ENCODE measurements at regions not wholly inside any gene's neighbourhood (a gene's known extent, or its start where the extent isn't known, plus 50 kb on each side); places are given as distances from the start of the nearest gene placed in this dataset.

GRCh38 chr9:96100385-96101300, 201.3 kb downstream of the HSD17B3 start:
- Histone ChIP-seq H3K4me2 (ENCODE audit: insufficient read depth in 1 of 2, low read depth in 2 of 2, low read length in 2 of 2) (no peak overlapping the region), H2AFZ (ENCODE audit: low read length) (0 out of 2 replicates have a peak overlapping the region, but pooled peaks have one; percentile 23), H3K23ac (ENCODE audit: insufficient read length) (no peak overlapping the region), H2BK20ac (ENCODE audit: low read length) (no peak overlapping the region), H2BK5ac (ENCODE audit: low read depth, low read length) (no peak overlapping the region), H3K23me2 (ENCODE audit: low read depth, low read length) (no peaks in the 10 kb centered on the region), H3K79me1 (ENCODE audit: low read depth, low read length) (no peaks in the 10 kb centered on the region), H2BK120ac (replicated peaks; ENCODE audit: low read depth, low read length) (no peak overlapping the region), H4K91ac (replicated peaks; ENCODE audit: insufficient read length, low read length) (no peak overlapping the region), H4K5ac (ENCODE audit: insufficient read length, low read depth, low read length) (no peak overlapping the region), H3K4me1 (replicated peaks in 1 of 4; ENCODE audit: control insufficient read depth in 3 of 4, insufficient read depth in 4 of 4, low read length in 3 of 4) (peaks cover 0 to 5% (median 3%) of the 10 kb centered on the region in 4 experiments; a peak in 4 of 7 replicates), H2AK5ac (ENCODE audit: low read depth, low read length) (no peak overlapping the region), H4K8ac (ENCODE audit: extremely low read depth, insufficient read depth, low read length) (no peak overlapping the region), H3K27ac (ENCODE audit: low read depth, low read length) (no peak overlapping the region), H3K4me3 (ENCODE audit: extremely low read depth in 1 of 4, insufficient read depth in 2 of 4, low read depth in 3 of 4, low read length in 4 of 4) (no peak overlapping the region), H3K56ac (replicated peaks; ENCODE audit: insufficient read length, low read depth, low read length) (no peak overlapping the region), H3K9me3 (ENCODE audit: insufficient read depth in 2 of 2, low read depth in 1 of 2, low read length in 1 of 2) (no peaks in the 10 kb centered on the region), H2BK12ac (ENCODE audit: low read depth, low read length) (no peak overlapping the region), H2BK15ac (ENCODE audit: low read length) (no peak overlapping the region), H3K36me3 (ENCODE audit: control insufficient read depth in 2 of 4, insufficient read depth in 4 of 4, low read length in 3 of 4) (no peaks in the 10 kb centered on the region), H4K20me1 (replicated peaks in 1 of 2; ENCODE audit: control insufficient read depth in 1 of 2, insufficient read depth in 2 of 2, low read length in 2 of 2) (no peaks in the 10 kb centered on the region), H3K79me2 (ENCODE audit: control insufficient read depth in 1 of 2, insufficient read depth in 2 of 2, low read length in 2 of 2) (no peaks in the 10 kb centered on the region), H3K14ac (ENCODE audit: insufficient read length) (no peak overlapping the region), H3K9ac (replicated peaks in 1 of 4; ENCODE audit: extremely low read depth in 1 of 4, low read depth in 3 of 4, low read length in 3 of 4) (no peak overlapping the region), H3K4ac (replicated peaks; ENCODE audit: insufficient read length, low read depth, low read length) (no peak overlapping the region), H3K18ac (ENCODE audit: extremely low read depth, low read length) (no peak overlapping the region; the same call in 1 of the 2 replicates), H3K27me3 (replicated peaks in 1 of 4; ENCODE audit: control insufficient read depth in 3 of 4, extremely low read depth in 1 of 4, insufficient read depth in 3 of 4, low read length in 3 of 4) (no peaks in the 10 kb centered on the region)
- WGBS, 2 experiments (ENCODE audit: extremely low coverage in 1 of 2, insufficient coverage in 1 of 2, insufficient read length in 1 of 2, insufficient replicate concordance in 2 of 2, low coverage in 1 of 2, low lambda C conversion rate in 2 of 2, missing lambda C conversion rate in 1 of 2): 87% methylated on average over 12 of the region's 12 CpGs; no CpG with 5 or more reads in 1 of the 2 experiments
- POLR2A ChIA-PET (ENCODE audit: partially characterized antibody): no interaction called here
- CTCF ChIA-PET (ENCODE audit: partially characterized antibody): interaction anchor here (1.1 kb wide), 1 partner anchor 81 kb away, joined by 3 read pairs; no protein-coding TSS in a partner anchor
- no peak for FAIRE-seq
- no peak for DNase-seq (ENCODE audit: low read depth in 1 of 2, low spot score in 2 of 2)
- no peak for TF ChIP-seq RFX5 (IDR thresholded peaks at IDR 0.05; ENCODE audit: borderline replicate concordance, low read depth, low read length)
- TF ChIP-seq SP4 (IDR thresholded peaks at IDR 0.05; ENCODE audit: low read length): no peak
- no peak for TF ChIP-seq SIX5 (IDR thresholded peaks at IDR 0.05; ENCODE audit: low read depth, low read length)
- TF ChIP-seq USF2 (IDR thresholded peaks at IDR 0.05; ENCODE audit: low read length): no peak
- no peak for TF ChIP-seq TBP (IDR thresholded peaks at IDR 0.05; ENCODE audit: low read depth, low read length)
- TF ChIP-seq JUN (IDR thresholded peaks at IDR 0.05; ENCODE audit: low read depth, low read length): no peak
- no peak for TF ChIP-seq POLR2A (IDR thresholded peaks at IDR 0.05; ENCODE audit: control extremely low read depth in 1 of 2, low read depth in 2 of 2, low read length in 2 of 2)
- no peak for TF ChIP-seq MAFK (IDR thresholded peaks at IDR 0.05; ENCODE audit: low read depth, low read length)
- TF ChIP-seq FOSL1 (IDR thresholded peaks at IDR 0.05; ENCODE audit: insufficient read depth, low read depth, low read length): no peak
- TF ChIP-seq HDAC2 (IDR thresholded peaks at IDR 0.05; ENCODE audit: borderline replicate concordance in 1 of 2, low read depth in 2 of 2, low read length in 2 of 2): no peak
- no peak for TF ChIP-seq TAF1 (IDR thresholded peaks at IDR 0.05; ENCODE audit: low read depth, low read length)
- no peak for TF ChIP-seq GTF2F1 (IDR thresholded peaks at IDR 0.05; ENCODE audit: borderline replicate concordance, low read depth, low read length)
